Heart left ventricle (tissue), 16 donors: ENCODE measurements at regions not wholly inside any gene's neighbourhood (a gene's known extent, or its start where the extent isn't known, plus 50 kb on each side); places are given as distances from the start of the nearest gene placed in this dataset.

Experiments used
- ATAC-seq, 4 donors: fragments of 200-7000 bp; cut with Tn5 transposase; one replicate each; pipeline ENCODE4 v1.9.1; 2020 to 2022; ENCODE audit warnings: moderate library complexity in 4 of 4, mild to moderate bottlenecking in 3 of 4, moderate number of reproducible peaks in 1 of 4
- DNase-seq, 5 donors: peaks; one replicate each; pipeline ENCODE4 v3.0.0-alpha.2; 2020
- H3K27ac ChIP-seq, 12 donors: fragments of 200-600 bp; sonication (generic) in 4 of 12; one replicate each; pipeline versions ENCODE4 v1.5.0 to v1.8.0; 2016 to 2022; ENCODE audit warnings: mild to moderate bottlenecking in 2 of 12
- H3K27me3 ChIP-seq, 9 donors: fragments of 200-600 bp; sonication (generic) in 2 of 9; one replicate each; pipeline versions ENCODE4 v1.5.1 to v1.8.0; 2016 to 2022; ENCODE audit warnings: mild to moderate bottlenecking in 3 of 9
- H3K36me3 ChIP-seq, 9 donors: fragments of 200-600 bp; sonication (generic) in 2 of 9; one replicate each; pipeline versions ENCODE4 v1.5.0 to v1.8.0; 2018 to 2022; ENCODE audit warnings: mild to moderate bottlenecking in 2 of 9
- H3K4me1 ChIP-seq, 12 donors: fragments of 200-600 bp; sonication (generic) in 4 of 12; one replicate each; pipeline versions ENCODE4 v1.5.0 to v1.8.0; 2016 to 2022; ENCODE audit warnings: mild to moderate bottlenecking in 3 of 12
- H3K4me3 ChIP-seq, 12 donors: fragments of 200-600 bp; sonication (generic) in 4 of 12; one replicate each; pipeline versions ENCODE4 v1.5.0 to v1.8.0; 2017 to 2022; ENCODE audit warnings: mild to moderate bottlenecking in 9 of 12, moderate library complexity in 4 of 12
- H3K9me3 ChIP-seq, 12 donors: fragments of 200-600 bp; sonication (generic) in 4 of 12; one replicate each; pipeline versions ENCODE4 v1.5.0 to v1.8.0; 2016 to 2022; ENCODE audit warnings: mild to moderate bottlenecking in 1 of 12
- POLR2A ChIP-seq, 2 donors: fragments of 450-650 bp; IDR thresholded peaks; one replicate each; pipeline ENCODE4 v1.6.1; 2017; ENCODE audit warnings: antibody characterized with exemption in 2 of 2, mild to moderate bottlenecking in 2 of 2, moderate library complexity in 2 of 2
- WGBS, 4 donors: extraction: QIAGEN DNeasy Blood & Tissue Kit in 2 of 4; methylation state at CpG; one replicate each; pipeline versions ENCODE4 v1.1.5 to v1.1.7; 2013 to 2018; 5-methylcytosine and 5-hydroxymethylcytosine counted together
- intact Hi-C, 10 donors: fragments of 100-400 bp; cut with DNase I; formaldehyde crosslinking; loops; one replicate each; pipeline versions ENCODE4 v1.11.1 to v1.14.2; 2022
- TF ChIP-seq, protein P1 (sequence below), 12 donors: fragments of 200-600 bp; sonication (generic) in 4 of 12; IDR thresholded peaks; one replicate each; pipeline versions ENCODE4 v1.5.0 to v1.8.0; 2018 to 2022; ENCODE audit warnings: antibody characterized with exemption in 12 of 12, mild to moderate bottlenecking in 5 of 12
- donor health status: ischemic (EF 13 %, LVEDD 7.1; RV severe dilation, severe dysfunction).
- donor health status: healthy with polysubstance abuse.
- donor health status: DM: no; HTN: yes; CAD: no.
- donor health status: DM: no; HTN: no; CAD: no.
- donor health status: ischemic (EF 25% LVEDD 6.9; RV normal size, moderate dysfunction).
- donor health status: ischemic (EF 25% LVEDD 5.7; RV mildly dilated, moderate dysfunction).
- donor health status: healthy.
- donor health status: DM: yes; HTN: yes; CAD: no.
- donor health status: ischemic (EF 35%, LVEDD 5.7; RV mildly dilated, moderate dysfunction).
- donor health status: nonischemic (EF 11% LVEDD 7.7; RV severe dilation, severe dysfunction).
- donor health status: DM: yes; HTN: yes; CAD: no.
- donor health status: PGD.
- donor health status: ischemic (EF 29% LVEDD 5.4; RV normal size, mild dysfunction).
- donor health status: nonischemic (EF 23%, LVEDD 6.1; RV moderate dilation, normal function).

DNA sequence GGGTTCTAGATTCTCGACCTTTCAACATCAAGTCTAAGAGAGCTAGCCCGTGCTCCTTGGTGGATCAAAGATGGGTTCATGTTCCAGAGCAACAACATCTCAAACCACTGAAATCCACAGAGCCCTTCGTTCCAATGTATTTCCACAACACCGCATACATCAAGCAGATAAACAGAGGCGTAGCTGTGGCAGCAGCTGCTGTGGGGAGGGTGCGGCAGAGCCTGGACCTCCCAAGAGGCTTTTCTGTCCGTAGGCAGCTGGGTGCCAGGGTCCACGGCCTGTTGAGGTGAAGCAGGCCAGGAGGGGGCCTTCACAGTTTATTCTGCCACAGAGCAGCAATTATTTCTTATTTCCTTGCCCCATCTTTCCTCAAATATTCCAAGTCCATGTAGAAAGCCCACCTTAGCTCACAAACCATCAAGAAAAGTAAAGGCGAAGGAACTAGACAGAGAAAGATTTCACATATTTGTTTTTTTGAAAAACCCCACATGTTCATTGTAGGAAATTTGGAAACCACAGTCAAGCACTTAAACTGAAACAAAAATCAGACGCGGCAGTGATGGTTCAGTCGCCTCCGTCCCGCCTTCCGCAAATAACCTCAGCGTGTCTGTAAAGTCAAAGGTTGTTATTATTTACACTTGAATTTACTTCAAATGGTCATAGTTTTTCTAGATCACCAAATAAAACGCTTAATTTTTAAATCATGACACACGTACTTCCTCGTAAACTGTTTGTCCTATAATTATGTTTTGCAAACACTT, 144.6 kb upstream of the FOXF1 start:
- 90 to 92% (median 90%) methylated on average over 19 of the region's 19 CpGs for WGBS, 4 donors
- TF ChIP-seq, protein P1, sequence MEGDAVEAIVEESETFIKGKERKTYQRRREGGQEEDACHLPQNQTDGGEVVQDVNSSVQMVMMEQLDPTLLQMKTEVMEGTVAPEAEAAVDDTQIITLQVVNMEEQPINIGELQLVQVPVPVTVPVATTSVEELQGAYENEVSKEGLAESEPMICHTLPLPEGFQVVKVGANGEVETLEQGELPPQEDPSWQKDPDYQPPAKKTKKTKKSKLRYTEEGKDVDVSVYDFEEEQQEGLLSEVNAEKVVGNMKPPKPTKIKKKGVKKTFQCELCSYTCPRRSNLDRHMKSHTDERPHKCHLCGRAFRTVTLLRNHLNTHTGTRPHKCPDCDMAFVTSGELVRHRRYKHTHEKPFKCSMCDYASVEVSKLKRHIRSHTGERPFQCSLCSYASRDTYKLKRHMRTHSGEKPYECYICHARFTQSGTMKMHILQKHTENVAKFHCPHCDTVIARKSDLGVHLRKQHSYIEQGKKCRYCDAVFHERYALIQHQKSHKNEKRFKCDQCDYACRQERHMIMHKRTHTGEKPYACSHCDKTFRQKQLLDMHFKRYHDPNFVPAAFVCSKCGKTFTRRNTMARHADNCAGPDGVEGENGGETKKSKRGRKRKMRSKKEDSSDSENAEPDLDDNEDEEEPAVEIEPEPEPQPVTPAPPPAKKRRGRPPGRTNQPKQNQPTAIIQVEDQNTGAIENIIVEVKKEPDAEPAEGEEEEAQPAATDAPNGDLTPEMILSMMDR (IDR thresholded peaks at IDR 0.05), result no peak
- TF ChIP-seq POLR2A (IDR thresholded peaks at IDR 0.05), result no peak
- Histone ChIP-seq H3K4me3 (no peak overlapping the region), H3K4me1 (no peaks in the 10 kb centered on the region), H3K27ac (peak overlapping the region in 1 of 12 donors; percentile 83), H3K27me3 (peaks cover 0 to 50% (median 13%) of the 10 kb centered on the region in 9 donors), H3K9me3 (no peaks in the 10 kb centered on the region), H3K36me3 (no peaks in the 10 kb centered on the region)
- no peak for ATAC-seq
- intact Hi-C loops, result no loop called here
- no peak for DNase-seq

DNA sequence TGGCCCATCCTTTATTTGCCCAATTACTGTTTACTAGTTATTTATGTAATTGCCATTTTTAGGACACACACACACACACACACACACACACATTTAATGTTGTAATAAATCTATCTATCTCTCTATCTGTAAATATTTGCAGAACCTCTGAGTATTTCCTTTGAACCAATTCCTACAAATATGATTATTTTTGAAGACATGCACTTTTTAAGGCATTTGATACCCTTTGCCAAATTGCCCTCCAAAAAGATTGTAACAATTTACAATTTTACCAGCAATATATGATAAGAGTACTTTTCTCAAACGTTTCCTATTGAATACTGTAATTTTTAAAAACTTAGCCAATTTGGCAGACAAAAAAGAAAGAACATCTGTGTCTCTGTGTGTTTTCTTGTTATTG, 143.8 kb upstream of the FOXF1 start:
- H3K36me3 ChIP-seq, result no peaks in the 10 kb centered on the region
- ATAC-seq (no peak), DNase-seq (no peak)
- WGBS, 4 donors, result 34 to 52% (median 41%) methylated on average over 1 of the region's 1 CpG
- H3K27ac ChIP-seq, result peak overlapping the region in 1 of 12 donors; percentile 83
- peaks cover 0 to 50% (median 6%) of the 10 kb centered on the region in 9 donors for H3K27me3 ChIP-seq
- no peak overlapping the region for H3K4me3 ChIP-seq
- no peaks in the 10 kb centered on the region for H3K9me3 ChIP-seq
- no peaks in the 10 kb centered on the region for H3K4me1 ChIP-seq
- intact Hi-C loops, result no loop called here
- TF ChIP-seq POLR2A (IDR thresholded peaks at IDR 0.05), result no peak
- TF ChIP-seq, protein P1 (IDR thresholded peaks at IDR 0.05), result no peak

DNA sequence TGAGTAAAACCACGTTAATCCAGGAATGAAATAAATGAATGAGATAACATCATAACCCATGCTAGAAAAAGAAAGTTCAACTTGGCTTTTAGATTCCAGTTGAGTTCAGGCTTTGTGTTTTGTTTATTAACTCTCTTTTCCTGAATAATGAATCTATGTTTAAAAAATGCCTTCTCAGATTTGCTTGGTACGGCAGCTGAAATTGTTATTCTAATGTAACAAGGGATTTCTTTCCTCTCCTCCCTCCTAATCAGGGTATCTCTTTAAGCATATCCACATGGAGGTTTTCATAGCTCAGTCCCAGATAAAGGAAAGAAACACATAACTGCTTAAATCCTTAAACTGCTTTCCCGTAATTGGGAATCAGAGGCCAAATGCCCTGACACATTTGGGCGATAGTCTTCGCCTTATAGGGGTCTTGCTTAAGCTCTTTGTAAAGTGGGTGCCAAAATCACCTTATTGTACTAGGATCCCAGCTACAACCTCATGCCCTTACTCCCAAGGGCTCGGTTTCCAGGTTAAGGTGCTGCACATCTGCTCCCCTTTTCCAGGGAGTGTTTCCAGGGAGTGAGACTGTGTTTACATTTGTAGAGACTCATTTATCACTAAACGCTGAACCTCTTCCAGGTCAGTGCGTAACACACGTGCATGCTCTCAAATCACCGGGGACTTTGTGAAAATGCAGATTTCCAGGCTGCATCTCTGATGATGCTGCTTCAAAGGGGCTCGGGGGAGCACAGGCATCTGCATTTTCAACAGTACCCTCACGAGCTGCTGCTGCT, 142.8 kb upstream of the FOXF1 start:
- ATAC-seq (no peak), DNase-seq (no peak)
- Histone ChIP-seq H3K4me3 (no peak overlapping the region), H3K9me3 (no peaks in the 10 kb centered on the region), H3K4me1 (no peaks in the 10 kb centered on the region), H3K36me3 (no peaks in the 10 kb centered on the region), H3K27ac (peak overlapping the region in 1 of 12 donors; percentile 83), H3K27me3 (peaks cover 0 to 50% (median 7%) of the 10 kb centered on the region in 9 donors)
- TF ChIP-seq, protein P1 (IDR thresholded peaks at IDR 0.05), result no peak
- no peak for TF ChIP-seq POLR2A (IDR thresholded peaks at IDR 0.05)
- WGBS, 4 donors, result 65 to 68% (median 67%) methylated on average over 12 of the region's 12 CpGs
- intact Hi-C loops, result no loop called here

- TF ChIP-seq, protein P1 (IDR thresholded peaks at IDR 0.05), result no peak
- TF ChIP-seq POLR2A (IDR thresholded peaks at IDR 0.05), result no peak
- Histone ChIP-seq H3K36me3 (no peaks in the 10 kb centered on the region), H3K27me3 (peaks cover 0 to 50% (median 6%) of the 10 kb centered on the region in 9 donors), H3K4me3 (no peak overlapping the region), H3K27ac (peak overlapping the region in 1 of 12 donors; percentile 83), H3K4me1 (no peaks in the 10 kb centered on the region), H3K9me3 (no peaks in the 10 kb centered on the region)
- no peak for DNase-seq
- no peak for ATAC-seq
- intact Hi-C loops, result no loop called here
- 77 to 91% (median 87%) methylated on average over 12 of the region's 12 CpGs for WGBS, 4 donors
Measured at GRCh38 chr16:86368261-86368660, 142.1 kb upstream of the FOXF1 start.
